ENCODE measurements at regions not wholly inside any gene's neighbourhood (a gene's known extent, or its start where the extent isn't known, plus 50 kb on each side); places are given as distances from the start of the nearest gene placed in this dataset.
A peak's percentile ranks its signal among the peaks of the same experiment; 100 is the strongest.
"Not testable (repeated sequence)": the region's sequence is repeated elsewhere in the genome, so short reads cannot be mapped to it uniquely, and the experiment has no call there.

DNA sequence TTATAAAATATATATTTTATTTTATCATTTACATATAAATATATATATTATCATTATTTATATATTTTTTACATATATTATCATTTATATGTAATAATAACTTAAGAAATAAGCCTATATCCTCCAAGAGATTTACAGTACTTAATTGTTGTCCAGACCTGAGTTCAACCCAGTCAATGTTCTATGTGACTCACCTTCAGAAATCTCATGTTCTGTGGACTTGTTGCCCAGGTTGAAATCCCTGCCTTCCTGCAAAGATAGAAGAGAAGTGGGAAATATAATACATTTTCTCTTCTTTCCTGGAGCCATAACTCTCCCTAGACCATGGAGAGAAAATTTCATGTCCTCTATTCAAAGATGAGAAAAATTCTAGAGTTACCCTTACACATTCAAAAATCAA, 247.3 kb downstream of the PARM1 start:
- DNase-seq = no peak

DNA sequence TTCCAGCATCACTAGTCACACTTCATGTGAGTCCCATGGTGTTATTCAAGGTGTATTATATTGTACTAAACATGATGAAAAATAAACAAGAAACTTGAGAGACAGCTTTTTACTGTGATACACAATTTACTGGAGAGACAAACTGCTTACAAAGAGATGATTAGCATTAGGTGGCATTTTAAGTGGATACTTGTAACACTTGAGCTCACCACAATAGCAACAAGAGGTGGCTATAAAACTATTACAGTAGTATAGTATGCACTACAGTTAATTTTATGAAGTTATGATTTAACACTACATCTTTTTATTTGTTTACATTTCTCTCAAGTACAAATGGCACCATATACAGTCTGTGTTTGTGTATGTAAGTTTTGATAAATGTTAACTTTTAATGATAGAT, 246.6 kb downstream of the PARM1 start:
- peak; percentile 56 for DNase-seq

DNA sequence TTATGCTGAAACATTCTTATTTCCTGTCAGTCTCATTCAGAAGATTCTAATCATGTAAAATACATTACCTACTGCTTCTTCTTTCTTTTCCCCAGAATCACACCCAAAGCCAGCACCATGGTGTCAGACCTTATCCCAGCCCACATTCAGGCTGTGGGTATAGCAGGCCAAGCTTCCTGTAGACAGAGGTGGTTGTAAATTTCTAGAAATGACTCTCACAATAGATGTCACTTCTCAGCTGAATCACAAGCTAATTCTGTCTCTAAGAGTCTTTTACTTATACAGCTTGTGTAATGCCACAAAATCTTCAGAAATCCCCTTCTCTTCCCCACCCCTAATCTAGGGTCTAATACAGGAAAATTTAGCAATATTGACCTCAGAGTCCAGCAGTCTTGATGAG, 239.6 kb downstream of the PARM1 start:
- DNase-seq = no peak

DNA sequence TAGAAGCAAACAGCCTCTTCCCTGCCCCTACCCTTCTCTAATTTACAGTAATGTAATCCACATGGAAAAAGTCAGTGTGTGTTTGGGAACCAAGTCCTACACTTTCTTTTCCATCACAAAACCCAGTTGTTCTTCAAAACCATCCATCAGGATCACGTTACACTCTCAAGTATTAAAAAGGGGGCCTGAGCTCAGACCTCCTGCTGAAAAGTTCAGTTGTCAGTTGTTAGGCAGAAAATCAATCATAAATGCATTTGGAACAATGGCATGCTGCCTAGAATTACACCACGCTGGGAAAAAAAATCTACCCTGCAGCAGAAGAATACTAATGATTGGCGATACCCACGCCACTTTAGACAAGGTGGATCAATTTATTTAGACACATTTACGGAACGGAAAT, 236.5 kb downstream of the PARM1 start:
- peak; percentile 1 for DNase-seq

DNA sequence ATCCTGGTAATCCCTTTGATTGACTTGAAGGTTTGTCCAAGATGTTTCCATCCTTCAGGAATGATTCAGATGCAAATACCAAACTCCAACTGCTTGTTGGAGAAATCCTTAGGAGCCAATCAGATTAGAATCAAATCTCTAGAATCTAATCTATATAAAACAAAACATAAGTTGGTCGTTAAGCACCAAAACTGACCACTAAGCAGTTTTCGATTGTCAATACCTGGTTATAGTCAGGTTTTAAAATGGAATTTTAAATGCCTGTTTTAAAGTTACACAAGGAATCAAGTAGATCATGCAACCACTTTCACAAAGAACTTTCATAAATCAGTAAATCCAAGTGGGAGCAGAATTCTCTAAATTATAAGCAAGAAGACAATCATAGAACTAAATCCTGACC, 236.1 kb downstream of the PARM1 start:
- no peak for DNase-seq

DNA sequence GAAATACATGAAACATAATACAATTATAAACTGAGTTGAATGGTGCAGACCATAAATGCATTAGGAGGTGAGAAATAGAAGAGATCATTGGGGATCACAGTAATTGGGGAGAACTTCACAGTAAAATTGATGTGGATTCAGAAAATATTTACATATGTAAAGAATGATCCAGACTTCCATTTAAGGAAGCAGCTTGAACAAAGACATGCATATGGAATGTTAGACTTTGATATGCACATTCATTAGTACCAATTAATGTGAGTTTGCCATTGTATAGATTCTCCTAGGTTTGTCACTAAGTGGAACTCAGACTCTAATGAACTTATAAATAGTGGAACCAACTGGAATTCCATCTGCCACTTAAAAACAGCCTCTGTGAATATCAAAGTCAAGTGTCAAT, 235.6 kb downstream of the PARM1 start:
- DNase-seq = no peak

DNA sequence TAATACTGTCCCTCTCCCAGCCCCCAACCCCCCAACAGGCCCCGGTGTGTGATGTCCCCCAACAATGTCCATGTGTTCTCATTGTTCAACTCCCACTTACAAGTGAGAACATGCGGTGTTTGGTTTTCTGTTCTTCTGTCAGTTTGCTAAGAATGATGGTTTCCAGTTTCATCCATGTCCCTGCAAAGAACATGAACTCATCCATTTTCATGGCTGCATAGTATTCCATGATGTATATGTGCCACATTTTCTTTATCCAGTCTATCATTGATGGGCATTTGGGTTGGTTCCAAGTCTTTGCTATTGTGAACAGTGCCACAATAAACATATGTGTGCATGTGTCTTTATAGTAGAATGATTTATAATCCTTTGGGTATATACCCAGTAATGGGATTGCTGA, 232.2 kb downstream of the PARM1 start:
- DNase-seq = not testable (repeated sequence)

DNA sequence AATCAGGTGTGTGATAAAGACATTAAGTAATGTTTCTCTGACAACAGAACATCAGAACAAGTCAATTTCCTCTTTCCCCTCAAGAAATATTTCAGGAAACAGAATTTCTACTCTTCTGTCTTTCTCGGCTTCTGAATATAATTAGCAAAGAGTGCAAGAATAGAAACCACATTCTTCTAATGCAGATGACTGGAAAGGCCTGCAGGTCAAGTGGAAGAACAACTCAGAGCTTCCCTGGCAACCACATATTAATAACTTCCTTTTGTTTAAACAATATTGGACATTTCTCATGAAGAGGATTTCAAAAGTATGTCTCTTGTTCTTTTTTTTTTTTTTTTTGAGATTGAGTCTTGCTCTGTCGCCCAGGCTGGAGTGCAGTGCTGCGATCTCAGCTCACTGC, 225.5 kb downstream of the PARM1 start:
- DNase-seq = no peak

DNA sequence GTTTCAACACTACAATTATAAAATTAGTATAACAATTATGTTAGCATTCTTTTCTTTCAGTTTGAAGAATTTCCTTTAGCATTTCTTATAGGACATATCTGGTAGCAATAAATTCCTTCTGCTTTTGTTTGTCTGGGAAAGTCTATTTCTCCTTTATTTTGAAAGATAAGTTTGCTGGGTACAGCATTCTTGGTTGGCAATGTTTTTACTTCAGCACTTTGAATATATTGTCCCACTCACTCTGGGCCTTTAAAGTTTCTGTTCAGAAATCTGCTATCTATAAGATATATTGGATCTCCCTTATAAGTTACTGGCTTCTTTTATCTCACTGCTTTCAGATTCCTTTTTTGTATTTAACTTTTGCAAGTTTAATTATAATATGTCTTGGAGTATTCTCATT, 222.1 kb downstream of the PARM1 start:
- no peak for DNase-seq

DNA sequence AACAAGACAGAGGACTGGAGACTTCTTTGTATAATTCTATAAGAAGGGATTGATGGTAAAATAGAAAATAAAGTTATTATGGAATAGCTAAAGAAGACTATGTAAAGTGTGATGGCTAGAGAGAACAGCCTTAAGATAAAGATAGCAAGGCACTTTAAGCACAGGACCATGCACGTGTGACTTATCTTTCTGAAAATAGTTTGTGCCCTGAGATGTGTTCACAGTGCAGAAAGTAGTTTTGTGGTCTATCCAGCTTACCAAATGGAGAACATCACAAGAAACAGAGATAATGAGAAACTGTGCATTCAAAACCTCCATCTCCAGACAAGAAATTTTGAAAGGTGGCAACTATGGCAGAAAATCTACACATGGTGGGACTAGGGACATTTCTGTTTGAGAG, 213.3 kb downstream of the PARM1 start:
- no peak for DNase-seq

DNA sequence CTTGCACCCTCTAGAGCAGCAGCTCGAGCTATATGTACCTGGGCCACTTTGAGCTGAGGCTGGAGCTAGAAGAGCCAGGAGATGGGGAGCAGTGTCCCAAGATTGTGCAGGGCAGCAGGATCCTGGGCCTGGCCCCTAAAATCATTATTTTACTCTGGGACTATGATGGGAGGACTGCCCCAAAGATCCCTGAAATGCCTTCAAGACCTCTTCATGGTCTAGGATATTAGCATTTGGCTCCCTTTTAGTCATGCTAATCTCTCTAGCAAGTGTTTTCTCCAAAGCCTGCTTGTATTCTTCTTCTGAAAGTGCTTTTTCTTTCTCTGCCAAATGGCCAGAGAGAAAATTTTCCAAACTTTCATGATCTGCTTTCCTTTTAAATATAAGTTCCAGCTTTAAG, 211.6 kb downstream of the PARM1 start:
- DNase-seq = no peak

DNA sequence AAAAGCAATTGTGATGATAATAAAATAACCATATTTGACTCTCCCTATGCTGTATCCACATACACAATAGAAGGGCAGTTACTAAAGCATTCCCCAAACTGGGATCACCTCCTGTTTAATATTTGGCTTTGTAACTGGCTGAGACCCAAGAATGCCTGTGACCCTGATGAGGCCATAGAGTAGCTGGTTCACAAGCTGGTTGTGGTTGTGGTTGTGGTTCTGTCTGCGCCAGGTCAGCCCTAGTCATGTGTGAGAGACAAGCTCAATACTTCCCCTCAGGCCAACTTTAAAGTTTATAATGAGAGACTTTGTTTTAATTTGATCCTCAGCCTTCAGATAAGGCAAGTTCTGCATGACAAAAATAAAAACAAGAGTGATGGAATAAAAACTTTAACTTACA, 209.9 kb downstream of the PARM1 start:
- DNase-seq = no peak

DNA sequence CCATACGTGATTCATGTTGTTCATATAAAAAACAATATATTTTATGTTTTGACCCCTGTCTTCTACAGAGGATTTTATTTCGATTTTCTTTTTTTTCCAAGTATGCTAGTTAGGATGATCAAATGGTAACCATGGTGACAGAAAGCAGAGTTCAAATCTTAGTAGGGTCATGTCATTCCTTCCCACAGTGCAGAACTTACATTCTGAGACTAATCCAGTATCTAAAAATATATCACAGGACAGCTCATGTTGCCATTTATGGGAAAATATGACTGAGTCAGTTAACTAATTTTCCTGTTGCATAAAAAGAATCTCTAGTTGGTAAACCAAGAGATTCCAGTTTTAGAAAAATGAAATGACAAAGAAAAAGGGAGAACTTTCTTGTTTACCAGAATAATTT, 209.5 kb downstream of the PARM1 start:
- DNase-seq = no peak

DNA sequence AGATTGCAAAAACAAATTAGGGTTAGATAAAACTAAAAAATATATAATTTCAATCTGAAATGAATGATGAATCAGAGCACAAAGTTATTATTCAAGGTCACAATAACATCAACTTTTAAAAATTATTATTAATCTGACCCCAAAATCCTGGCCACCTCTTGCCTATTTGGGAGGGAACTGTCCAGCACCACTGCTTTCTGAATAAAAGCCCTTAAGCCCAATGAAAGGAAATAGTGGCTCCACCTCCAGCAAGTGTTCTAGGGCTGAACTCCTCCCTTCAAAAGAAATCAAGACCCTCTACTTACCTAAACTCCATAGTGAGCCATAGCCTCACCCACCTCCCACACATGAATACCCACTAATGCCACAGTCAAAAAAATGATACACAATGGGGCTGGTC, 208.2 kb downstream of the PARM1 start:
- no peak for DNase-seq

DNA sequence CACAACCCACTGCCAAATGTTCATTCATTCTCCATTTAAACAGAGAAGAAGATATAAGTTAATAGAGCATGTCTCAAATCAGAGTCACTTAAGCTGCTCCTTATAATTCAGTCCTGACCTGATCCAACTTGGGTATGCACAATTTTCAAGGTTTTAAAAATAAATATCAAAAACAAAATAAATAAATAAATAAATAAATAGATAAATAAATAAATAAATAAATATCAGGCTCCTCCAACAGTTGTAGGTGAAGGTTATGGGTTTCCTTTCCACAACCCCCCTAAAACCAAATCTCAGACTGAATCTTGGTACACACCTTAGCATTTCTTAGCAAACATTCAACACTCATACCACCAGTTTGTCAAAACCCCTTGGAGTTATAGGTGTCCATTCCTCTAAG, 204.4 kb downstream of the PARM1 start:
- no peak for DNase-seq

DNA sequence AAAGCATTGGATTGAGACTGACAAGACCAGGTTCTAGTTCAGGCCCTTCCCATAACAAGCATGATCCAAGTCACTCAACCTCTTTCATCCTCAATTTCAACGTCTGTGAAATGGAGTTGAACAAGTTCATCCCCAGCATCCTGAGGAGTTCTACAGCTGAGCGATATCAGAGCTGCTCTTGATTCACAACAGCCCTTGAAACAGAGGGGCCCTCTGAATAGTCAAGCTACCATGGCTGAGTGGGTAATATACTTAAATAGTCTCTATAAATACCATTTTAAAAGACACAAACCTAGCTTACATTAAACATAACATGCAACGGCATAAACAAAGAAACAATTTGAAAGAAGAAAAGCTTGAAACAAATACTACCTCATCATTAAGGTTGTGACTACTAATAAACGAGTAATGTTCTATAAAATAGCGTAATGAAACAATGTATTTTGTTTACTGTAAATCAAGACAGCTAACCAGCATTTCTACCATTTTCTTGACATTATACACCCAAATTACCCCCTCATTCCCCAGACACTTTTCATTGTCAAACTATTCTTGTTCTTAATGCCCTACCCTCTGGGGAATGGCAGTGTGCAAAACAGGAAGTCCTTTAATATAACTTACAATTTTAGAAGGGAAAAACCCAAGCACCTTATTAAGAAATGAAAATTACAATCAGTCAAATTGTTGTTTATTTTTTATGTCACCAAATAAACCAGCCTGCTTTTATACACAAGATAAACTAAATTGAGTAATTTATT, 202.3 kb downstream of the PARM1 start:
- no peak for DNase-seq

DNA sequence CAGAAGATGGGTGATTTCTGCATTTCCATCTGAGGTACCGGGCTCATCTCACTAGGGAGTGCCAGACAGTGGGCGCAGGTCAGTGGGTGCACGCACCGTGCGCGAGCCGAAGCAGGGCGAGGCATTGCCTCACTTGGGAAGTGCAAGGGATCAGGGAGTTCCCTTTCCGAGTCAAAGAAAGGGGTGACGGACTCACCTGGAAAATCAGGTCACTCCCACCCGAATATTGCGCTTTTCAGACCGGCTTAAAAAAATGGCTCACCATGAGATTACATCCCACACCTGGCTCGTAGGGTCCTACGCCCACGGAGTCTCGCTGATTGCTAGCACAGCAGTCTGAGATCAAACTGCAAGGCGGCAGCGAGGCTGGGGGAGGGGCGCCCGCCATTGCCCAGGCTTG, 194.0 kb downstream of the PARM1 start:
- DNase-seq = not testable (repeated sequence)

DNA sequence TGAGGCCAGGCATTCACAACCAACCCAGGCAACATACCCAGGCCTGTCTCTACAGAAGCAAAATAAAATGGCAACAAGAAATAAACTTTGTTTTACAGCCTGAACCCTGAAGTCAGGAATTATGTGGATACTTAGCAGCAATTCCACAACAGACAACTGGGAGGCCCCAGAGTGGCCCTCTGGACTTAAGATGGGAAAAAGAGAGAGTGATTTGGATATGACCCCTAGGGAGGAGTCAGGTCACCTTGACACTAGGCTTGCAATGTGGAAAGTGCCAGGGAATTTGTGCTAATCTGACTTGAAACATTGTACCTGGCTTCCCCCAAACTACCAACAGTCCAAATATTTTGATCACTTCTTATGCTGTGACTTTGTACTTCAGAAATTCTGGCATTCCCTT, 193.1 kb downstream of the PARM1 start:
- no peak for DNase-seq

DNA sequence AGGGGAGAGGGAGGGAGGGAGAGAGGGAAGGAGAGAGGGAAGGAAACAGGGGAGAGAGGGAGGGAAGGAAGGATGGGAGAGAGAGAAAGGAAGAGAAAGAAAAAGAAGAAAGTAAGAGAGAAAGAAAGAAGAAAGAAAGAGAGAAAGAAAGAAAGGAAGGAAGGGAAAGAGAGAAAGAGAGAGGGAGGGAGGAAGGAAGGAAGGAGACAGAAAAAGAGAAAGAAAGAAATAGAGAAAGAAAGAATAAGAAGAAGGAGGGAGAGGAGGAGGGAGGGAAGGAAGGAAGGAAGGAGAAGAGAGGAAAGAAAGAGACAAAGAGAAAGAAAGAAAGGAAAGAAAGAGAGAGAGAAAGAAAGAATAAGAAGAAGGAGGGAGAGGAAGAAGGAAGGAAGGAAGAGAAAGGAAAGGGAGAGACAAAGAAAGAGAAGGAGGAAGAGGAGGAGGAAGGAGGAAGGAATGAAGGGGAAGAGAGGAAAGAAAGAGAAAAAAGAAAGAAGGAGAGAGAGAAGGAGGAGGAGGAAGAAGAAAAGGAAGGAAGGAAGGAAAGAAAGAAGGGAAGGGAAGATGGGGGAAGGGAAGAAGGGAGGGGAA, 189.6 kb downstream of the PARM1 start:
- DNase-seq = no peak

DNA sequence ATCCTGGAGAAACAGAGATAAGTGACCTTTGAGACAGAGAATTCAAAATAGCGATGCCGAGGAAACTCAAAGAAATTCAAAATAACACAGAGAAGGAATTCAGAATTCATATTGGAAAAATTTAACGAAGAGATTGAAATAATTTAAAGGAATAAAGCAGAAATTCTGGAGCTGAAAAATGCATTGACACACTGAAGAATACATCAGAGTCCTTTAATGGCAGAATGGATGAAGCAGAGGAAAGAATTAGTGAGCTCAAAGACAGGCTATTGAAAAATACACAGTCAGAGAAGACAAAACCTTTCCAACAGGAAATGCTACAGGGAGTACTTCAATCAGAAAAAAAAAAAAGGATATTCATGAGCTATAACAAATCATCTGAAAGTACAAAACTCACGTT, 185.8 kb downstream of the PARM1 start:
- DNase-seq = no peak

DNA sequence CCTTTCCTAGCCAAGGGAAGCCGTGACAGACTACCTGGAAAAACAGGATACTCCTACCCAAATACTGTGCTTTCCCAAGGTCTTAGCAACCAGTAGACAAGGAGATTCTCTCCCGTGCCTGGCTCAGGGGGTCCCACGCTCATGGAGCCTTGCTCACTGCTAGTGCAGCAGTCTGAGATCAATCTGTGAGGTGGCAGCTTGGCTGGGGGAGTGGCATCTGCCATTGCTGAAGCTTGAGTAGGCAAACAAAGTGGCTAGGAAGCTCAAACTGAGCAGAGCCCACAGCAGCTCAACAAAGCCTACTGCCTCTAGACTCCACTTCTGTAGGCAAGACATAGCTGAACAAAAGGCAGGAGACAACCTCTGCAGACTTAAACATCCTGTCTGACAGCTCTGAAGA, 177.1 kb downstream of the PARM1 start:
- no peak for DNase-seq

DNA sequence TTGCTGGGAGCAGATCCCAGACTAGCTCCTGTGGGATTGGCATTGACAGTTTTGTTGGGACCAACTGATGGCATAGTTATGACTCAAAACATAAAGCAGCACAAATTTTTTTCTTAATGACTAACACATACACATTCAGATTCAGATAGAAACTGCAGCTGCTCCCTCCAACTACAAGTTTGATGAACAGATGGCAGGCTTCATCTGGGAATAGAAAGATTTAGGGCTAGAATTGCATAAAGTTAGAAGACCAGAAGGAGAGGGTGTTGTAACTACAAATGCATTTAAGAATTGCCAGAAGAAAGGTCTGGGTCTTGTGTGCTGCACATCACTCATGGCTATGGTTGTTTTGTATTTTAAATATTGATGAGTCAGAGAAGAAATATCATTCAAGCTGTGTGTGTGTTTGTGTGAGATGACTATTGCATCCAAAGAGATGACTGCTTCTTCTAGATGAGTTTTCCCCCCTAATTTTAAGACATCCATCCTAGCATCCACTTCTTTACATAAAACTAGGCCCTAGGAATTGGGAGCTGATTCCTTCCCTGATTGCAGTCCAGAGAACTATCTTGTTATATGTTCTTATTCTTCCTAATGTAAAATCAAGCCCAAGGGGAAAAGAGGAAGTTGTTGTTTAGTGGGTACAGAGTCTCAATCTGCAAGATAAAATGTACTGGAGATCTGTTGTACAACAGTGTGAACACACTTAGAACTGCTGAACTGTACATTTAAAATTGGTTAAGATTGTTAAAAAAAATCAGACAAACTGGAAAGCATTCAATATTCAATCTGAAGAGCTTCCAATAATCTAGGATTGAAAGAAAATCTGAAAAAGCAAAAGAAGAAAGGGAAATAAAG, 175.1 kb downstream of the PARM1 start:
- DNase-seq = no peak

DNA sequence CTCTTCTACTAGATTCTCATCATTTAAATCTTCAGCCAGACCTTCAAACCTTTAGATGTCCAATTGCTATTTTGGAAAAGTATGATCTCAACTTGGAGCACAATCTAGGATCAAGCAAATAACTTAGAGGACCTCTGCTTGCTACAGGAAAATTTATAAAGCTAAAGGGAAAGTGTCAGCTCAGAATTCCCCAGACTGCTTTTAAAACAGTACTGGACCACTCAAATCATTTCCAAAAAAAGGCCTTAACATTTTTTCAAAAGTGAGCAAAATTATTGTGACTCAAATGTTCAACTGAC, 169.8 kb downstream of the PARM1 start:
- DNase-seq = no peak

All from NCI-H1105 (cell line).